Body of pancreas (tissue), 4 donors: ENCODE measurements at regions not wholly inside any gene's neighbourhood (a gene's known extent, or its start where the extent isn't known, plus 50 kb on each side); places are given as distances from the start of the nearest gene placed in this dataset.

Experiments
- ATAC-seq: fragments of 150-250 bp; one replicate; pipeline ENCODE4 v1.9.1; 2016
- DNase-seq, 4 donors: peaks; one replicate each; pipeline ENCODE4 v3.0.0-alpha.2; 2019
- H3K27ac ChIP-seq, 4 donors: fragments of 200-600 bp; sonication (generic); 1 replicate in 3 of 4; 2 replicates in 1 of 4; pipeline versions ENCODE4 v1.5.1 to v1.6.1; 2016 to 2019; ENCODE audit warnings: mild to moderate bottlenecking in 1 of 4, mixed read lengths in 1 of 4, moderate library complexity in 1 of 4
- H3K27me3 ChIP-seq, 2 donors: fragments of 200-600 bp; sonication (generic); one replicate each; pipeline ENCODE4 v1.6.0; 2016; ENCODE audit warnings: mild to moderate bottlenecking in 1 of 2
- H3K36me3 ChIP-seq, 2 donors: fragments of 200-600 bp; sonication (generic); replicated peaks in 1 of 2; 2 replicates each; pipeline ENCODE4 v1.5.1; 2016; ENCODE audit warnings: low read depth in 2 of 2; ENCODE audit not compliant: insufficient read depth in 1 of 2
- H3K4me1 ChIP-seq: fragments of 200-600 bp; sonication (generic); one replicate; pipeline ENCODE4 v1.6.0; 2016
- H3K4me3 ChIP-seq, 2 donors: fragments of 200-600 bp; sonication (generic); 1 replicate in 1 of 2; 2 replicates in 1 of 2; pipeline ENCODE4 v1.5.1; 2016 to 2019
- H3K9me3 ChIP-seq, 3 donors: fragments of 200-600 bp; sonication (generic); 1 replicate in 2 of 3; 2 replicates in 1 of 3; pipeline ENCODE4 v1.5.1; 2016
- CTCF ChIP-seq, 7 experiments: fragments of 450-650 bp in 4 of 7; fragments of 200-600 bp in 3 of 7; sonication (generic) in 3 of 7; IDR thresholded peaks; one replicate each; pipeline ENCODE4 v1.5.1; 2016 to 2019; ENCODE audit warnings: antibody characterized with exemption in 7 of 7
- POLR2A ChIP-seq, 3 donors: fragments of 450-650 bp; IDR thresholded peaks; one replicate each; pipeline ENCODE4 v1.6.1; 2016; ENCODE audit warnings: antibody characterized with exemption in 3 of 3, mild to moderate bottlenecking in 2 of 3
- WGBS, 2 donors: methylation state at CpG; one replicate each; pipeline ENCODE4 v1.1.5; 2017; 5-methylcytosine and 5-hydroxymethylcytosine counted together
- intact Hi-C: fragments of 100-400 bp; cut with DNase I; formaldehyde crosslinking; loops from one replicate; pipeline ENCODE4 v1.15.1; 2023

DNA sequence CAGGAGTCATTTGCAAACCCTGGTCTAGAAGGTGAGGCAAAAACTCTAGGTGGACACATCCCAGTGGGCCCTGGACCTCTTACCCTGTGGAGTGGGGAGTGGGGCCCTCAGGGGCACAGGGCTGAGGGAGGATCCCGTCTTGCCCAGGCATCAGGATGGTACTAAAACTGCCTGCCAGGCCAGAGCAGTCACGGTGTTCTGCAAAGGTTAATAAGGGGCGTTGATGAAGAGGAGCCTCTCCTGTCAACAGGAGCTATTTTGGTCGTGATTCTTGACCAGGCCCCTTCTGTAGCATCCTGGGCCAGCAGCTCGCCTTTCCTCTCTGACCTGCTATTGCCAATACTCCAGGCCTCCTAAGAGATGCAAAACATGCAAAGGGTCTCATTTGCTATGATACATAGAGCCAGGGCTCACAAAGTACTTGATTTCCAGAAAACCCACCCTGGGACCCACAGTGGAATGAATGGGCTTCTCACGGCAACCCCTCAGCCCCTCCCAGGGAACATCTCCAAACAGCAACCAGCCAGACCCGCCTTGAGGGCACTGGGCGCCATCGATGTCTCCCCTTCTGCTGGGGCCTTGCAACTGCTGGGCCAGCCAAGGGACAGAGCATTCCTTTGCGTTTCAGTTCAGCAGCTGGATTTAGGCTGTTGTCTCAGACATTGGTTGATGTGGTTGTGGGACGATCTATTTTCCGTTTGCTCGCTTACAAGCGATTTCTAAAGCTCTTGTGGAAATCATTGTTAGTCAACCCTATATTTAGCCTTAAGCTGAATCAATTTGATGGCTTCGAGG lies 111.1 kb downstream of the PDCL3 start:
- WGBS, 2 donors, result 87 to 93% methylated on average over 15 of the region's 15 CpGs
- no peak for ATAC-seq
- no peak for TF ChIP-seq CTCF (IDR thresholded peaks at IDR 0.05)
- TF ChIP-seq POLR2A (IDR thresholded peaks at IDR 0.05), result no peak
- DNase-seq, result no peak
- Histone ChIP-seq H3K4me3 (no peak overlapping the region), H3K9me3 (no peaks in the 10 kb centered on the region), H3K36me3 (no peaks in the 10 kb centered on the region), H3K27me3 (no peaks in the 10 kb centered on the region), H3K4me1 (no peaks in the 10 kb centered on the region), H3K27ac (no peak overlapping the region)
- intact Hi-C loops, result no loop called here

DNA sequence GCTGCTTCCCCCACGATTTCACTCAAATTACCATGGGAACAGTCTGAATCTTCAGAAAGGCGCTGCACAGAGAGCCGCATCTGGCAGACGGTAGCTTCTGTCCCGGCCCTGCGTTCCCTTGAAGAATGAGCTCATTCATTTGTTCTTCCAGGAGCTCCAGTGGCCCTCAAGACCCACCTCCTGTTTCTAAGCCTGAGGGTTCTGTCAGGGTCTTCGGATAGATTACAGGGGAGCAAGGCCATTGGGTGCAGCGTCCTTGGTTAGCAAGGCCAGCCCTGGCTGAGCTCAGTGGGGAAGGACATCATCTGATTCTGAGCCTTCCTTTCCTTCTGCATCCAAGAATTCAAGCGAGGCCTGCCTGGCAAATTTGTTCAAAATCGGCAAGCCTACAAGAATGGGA lies 111.9 kb downstream of the PDCL3 start:
- 82 to 90% methylated on average over 10 of the region's 10 CpGs for WGBS, 2 donors
- no peak for ATAC-seq
- Histone ChIP-seq H3K9me3 (no peaks in the 10 kb centered on the region), H3K27me3 (no peaks in the 10 kb centered on the region), H3K27ac (no peak overlapping the region), H3K4me1 (no peaks in the 10 kb centered on the region), H3K4me3 (no peak overlapping the region), H3K36me3 (no peaks in the 10 kb centered on the region)
- no peak for DNase-seq
- intact Hi-C loops, result no loop called here
- no peak for TF ChIP-seq POLR2A (IDR thresholded peaks at IDR 0.05)
- no peak for TF ChIP-seq CTCF (IDR thresholded peaks at IDR 0.05)

DNA sequence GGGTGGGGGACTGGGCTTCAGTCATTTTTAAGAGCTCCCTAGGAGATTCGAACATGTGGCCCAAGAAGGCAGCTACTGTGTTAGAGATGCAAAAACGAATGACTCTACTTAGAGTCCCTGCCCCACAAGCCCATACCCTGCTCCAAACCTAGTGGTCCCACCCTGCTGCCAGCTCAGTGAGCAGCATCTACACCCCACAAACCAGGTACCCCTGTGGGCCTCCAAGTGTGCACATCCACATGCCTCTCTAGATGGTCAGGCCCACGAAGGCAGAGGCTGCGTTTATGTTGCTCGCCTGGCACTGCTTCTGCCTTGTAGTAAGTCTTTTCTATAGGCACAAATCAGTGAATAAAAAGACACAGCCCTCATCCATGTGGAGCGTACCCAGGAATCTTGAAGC lies 112.6 kb downstream of the PDCL3 start:
- DNase-seq (no peak), ATAC-seq (no peak)
- 77 to 80% methylated on average over 5 to 6 of the region's 6 CpGs for WGBS, 2 donors
- intact Hi-C loops, result no loop called here
- no peaks in the 10 kb centered on the region for H3K27me3 ChIP-seq
- H3K9me3 ChIP-seq, result no peaks in the 10 kb centered on the region
- H3K4me3 ChIP-seq, result no peak overlapping the region
- H3K27ac ChIP-seq, result no peak overlapping the region
- TF ChIP-seq CTCF (IDR thresholded peaks at IDR 0.05) (no peak), POLR2A (IDR thresholded peaks at IDR 0.05) (no peak)
- H3K36me3 ChIP-seq, result no peaks in the 10 kb centered on the region
- no peaks in the 10 kb centered on the region for H3K4me1 ChIP-seq

DNA sequence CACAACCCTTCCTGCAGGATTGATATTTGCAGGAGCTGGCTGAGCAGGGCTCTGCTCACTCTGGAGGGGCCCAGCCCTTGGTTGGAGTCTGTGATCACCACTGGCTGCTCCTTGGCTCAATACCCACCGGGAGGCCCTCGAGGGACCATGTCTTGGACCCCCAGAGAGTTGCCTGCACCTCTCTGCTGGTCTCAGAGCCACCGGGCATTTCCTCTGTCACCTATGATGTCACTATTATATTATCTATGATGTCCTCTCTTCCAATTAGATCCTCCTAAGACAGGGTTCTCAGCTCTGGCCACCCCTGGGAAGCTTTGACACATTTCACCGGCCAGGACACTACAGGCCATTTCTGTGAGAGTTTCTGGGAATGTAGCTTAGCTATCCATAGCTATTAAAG lies 113.1 kb downstream of the PDCL3 start:
- WGBS, 2 donors, result 89 to 93% methylated on average over 4 of the region's 4 CpGs
- H3K4me1 ChIP-seq, result no peaks in the 10 kb centered on the region

More for the DNA sequence above, 113.1 kb downstream of the PDCL3 start:
- TF ChIP-seq POLR2A (IDR thresholded peaks at IDR 0.05), result no peak
- no peak for TF ChIP-seq CTCF (IDR thresholded peaks at IDR 0.05)
- intact Hi-C loops, result no loop called here
- Histone ChIP-seq H3K36me3 (no peaks in the 10 kb centered on the region), H3K4me3 (no peak overlapping the region), H3K9me3 (no peaks in the 10 kb centered on the region), H3K27ac (no peak overlapping the region), H3K27me3 (no peaks in the 10 kb centered on the region)
- DNase-seq (no peak), ATAC-seq (no peak)
